ENCODE measurements at regions not wholly inside any gene's neighbourhood (a gene's known extent, or its start where the extent isn't known, plus 50 kb on each side); places are given as distances from the start of the nearest gene placed in this dataset.

- H3K36me3 Mint-ChIP-seq (ENCODE audit: low read depth), result no peaks in the 10 kb centered on the region
- TF ChIP-seq CTCF (IDR thresholded peaks at IDR 0.05), result no peak
- no peak for DNase-seq
- H3K27me3 Mint-ChIP-seq (ENCODE audit: insufficient read depth), result peaks cover 17% of the 10 kb centered on the region
- H3K27ac Mint-ChIP-seq, result no peak overlapping the region
- no peak overlapping the region for H3K4me3 Mint-ChIP-seq
- no peaks in the 10 kb centered on the region for H3K9me3 Mint-ChIP-seq
- H3K4me1 Mint-ChIP-seq (ENCODE audit: low read depth), result peaks cover 24% of the 10 kb centered on the region
These were observed 122.7 kb downstream of the LY86 start for GRCh38 chr6:6711031-6711785.

- H3K9me3 Mint-ChIP-seq, result no peaks in the 10 kb centered on the region
- DNase-seq, result no peak
- H3K4me3 Mint-ChIP-seq, result no peak overlapping the region
- no peak for TF ChIP-seq CTCF (IDR thresholded peaks at IDR 0.05)
- H3K36me3 Mint-ChIP-seq (ENCODE audit: low read depth), result no peaks in the 10 kb centered on the region
- H3K27me3 Mint-ChIP-seq (ENCODE audit: insufficient read depth), result peaks cover 17% of the 10 kb centered on the region
- peaks cover 24% of the 10 kb centered on the region for H3K4me1 Mint-ChIP-seq (ENCODE audit: low read depth)
- H3K27ac Mint-ChIP-seq, result no peak overlapping the region
These were observed 123.4 kb downstream of the LY86 start for GRCh38 chr6:6711832-6712448.

- H3K27ac Mint-ChIP-seq, result no peak overlapping the region
- peaks cover 24% of the 10 kb centered on the region for H3K4me1 Mint-ChIP-seq (ENCODE audit: low read depth)
- peak overlapping the region; percentile 62; the same call in 1 of the 2 replicates for H3K4me3 Mint-ChIP-seq
- no peak for TF ChIP-seq CTCF (IDR thresholded peaks at IDR 0.05)
- no peak for DNase-seq
- H3K27me3 Mint-ChIP-seq (ENCODE audit: insufficient read depth), result peaks cover 16% of the 10 kb centered on the region
- no peaks in the 10 kb centered on the region for H3K9me3 Mint-ChIP-seq
- H3K36me3 Mint-ChIP-seq (ENCODE audit: low read depth), result no peaks in the 10 kb centered on the region
These were observed 124.2 kb downstream of the LY86 start for GRCh38 chr6:6712449-6713403.

GRCh38 chr6:6713657-6714056 lies 125.1 kb downstream of the LY86 start:
- peak; percentile 32 for DNase-seq
- Mint-ChIP-seq H3K27me3 (ENCODE audit: insufficient read depth) (peaks cover 18% of the 10 kb centered on the region), H3K4me1 (ENCODE audit: low read depth) (peaks cover 24% of the 10 kb centered on the region), H3K9me3 (no peaks in the 10 kb centered on the region), H3K36me3 (ENCODE audit: low read depth) (no peaks in the 10 kb centered on the region), H3K4me3 (peak overlapping the region; percentile 62), H3K27ac (no peak overlapping the region)
- TF ChIP-seq CTCF (IDR thresholded peaks at IDR 0.05), result no peak

GRCh38 chr6:6714118-6714897 lies 125.8 kb downstream of the LY86 start:
- no peak for TF ChIP-seq CTCF (IDR thresholded peaks at IDR 0.05)
- H3K27ac Mint-ChIP-seq, result no peak overlapping the region
- H3K4me1 Mint-ChIP-seq (ENCODE audit: low read depth), result peaks cover 24% of the 10 kb centered on the region
- no peaks in the 10 kb centered on the region for H3K36me3 Mint-ChIP-seq (ENCODE audit: low read depth)
- no peak for DNase-seq
- H3K4me3 Mint-ChIP-seq, result no peak overlapping the region
- peaks cover 18% of the 10 kb centered on the region for H3K27me3 Mint-ChIP-seq (ENCODE audit: insufficient read depth)
- no peaks in the 10 kb centered on the region for H3K9me3 Mint-ChIP-seq

Measured in HFFc6 (cell line).